ENCODE measurements at regions not wholly inside any gene's neighbourhood (a gene's known extent, or its start where the extent isn't known, plus 50 kb on each side); places are given as distances from the start of the nearest gene placed in this dataset.

GRCh38 chr6:97815301-97815812, 532.3 kb upstream of the MMS22L start:
- TF ChIP-seq, protein P1, sequence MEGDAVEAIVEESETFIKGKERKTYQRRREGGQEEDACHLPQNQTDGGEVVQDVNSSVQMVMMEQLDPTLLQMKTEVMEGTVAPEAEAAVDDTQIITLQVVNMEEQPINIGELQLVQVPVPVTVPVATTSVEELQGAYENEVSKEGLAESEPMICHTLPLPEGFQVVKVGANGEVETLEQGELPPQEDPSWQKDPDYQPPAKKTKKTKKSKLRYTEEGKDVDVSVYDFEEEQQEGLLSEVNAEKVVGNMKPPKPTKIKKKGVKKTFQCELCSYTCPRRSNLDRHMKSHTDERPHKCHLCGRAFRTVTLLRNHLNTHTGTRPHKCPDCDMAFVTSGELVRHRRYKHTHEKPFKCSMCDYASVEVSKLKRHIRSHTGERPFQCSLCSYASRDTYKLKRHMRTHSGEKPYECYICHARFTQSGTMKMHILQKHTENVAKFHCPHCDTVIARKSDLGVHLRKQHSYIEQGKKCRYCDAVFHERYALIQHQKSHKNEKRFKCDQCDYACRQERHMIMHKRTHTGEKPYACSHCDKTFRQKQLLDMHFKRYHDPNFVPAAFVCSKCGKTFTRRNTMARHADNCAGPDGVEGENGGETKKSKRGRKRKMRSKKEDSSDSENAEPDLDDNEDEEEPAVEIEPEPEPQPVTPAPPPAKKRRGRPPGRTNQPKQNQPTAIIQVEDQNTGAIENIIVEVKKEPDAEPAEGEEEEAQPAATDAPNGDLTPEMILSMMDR (IDR thresholded peaks at IDR 0.05; ENCODE audit: control insufficient read depth, insufficient read depth, low read depth, low read length, missing control alignments), result no peak
- DNase-seq (ENCODE audit: low read depth), result no peak
- no peak overlapping the region for H3K4me3 ChIP-seq (ENCODE audit: control insufficient read depth, low read depth, low read length)

DNA sequence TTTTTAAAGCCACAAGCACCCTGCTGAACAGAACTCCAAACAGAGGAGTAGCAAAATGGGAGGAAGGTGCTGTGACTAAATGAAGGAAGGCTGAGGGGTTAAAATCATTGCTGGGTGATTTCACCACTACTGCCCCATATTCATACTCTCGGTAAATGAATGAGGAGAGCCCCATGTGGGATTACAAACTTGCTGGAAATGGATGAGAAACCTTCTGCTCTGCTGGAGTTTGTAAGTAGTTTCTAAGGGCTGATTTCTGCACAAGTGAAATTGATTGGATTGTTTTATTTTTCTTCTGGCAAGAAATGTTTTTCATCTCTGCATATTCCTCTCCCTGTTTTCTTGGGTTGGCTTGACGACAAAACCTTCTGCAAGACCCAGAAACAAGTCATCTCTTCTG, 533.5 kb upstream of the MMS22L start:
- H3K4me3 ChIP-seq (ENCODE audit: control insufficient read depth, low read depth, low read length), result no peak overlapping the region
- no peak for DNase-seq (ENCODE audit: low read depth)
- TF ChIP-seq, protein P1 (IDR thresholded peaks at IDR 0.05; ENCODE audit: control insufficient read depth, insufficient read depth, low read depth, low read length, missing control alignments), result no peak

- H3K4me3 ChIP-seq (ENCODE audit: control insufficient read depth, low read depth, low read length), result no peak overlapping the region
- TF ChIP-seq, protein P1 (IDR thresholded peaks at IDR 0.05; ENCODE audit: control insufficient read depth, insufficient read depth, low read depth, low read length, missing control alignments), result no peak
- no peak for DNase-seq (ENCODE audit: low read depth)
These were observed 536.7 kb upstream of the MMS22L start for GRCh38 chr6:97819710-97820109.

GRCh38 chr6:97820400-97820799, 537.4 kb upstream of the MMS22L start:
- no peak overlapping the region for H3K4me3 ChIP-seq (ENCODE audit: control insufficient read depth, low read depth, low read length)
- TF ChIP-seq, protein P1 (IDR thresholded peaks at IDR 0.05; ENCODE audit: control insufficient read depth, insufficient read depth, low read depth, low read length, missing control alignments), result no peak
- DNase-seq (ENCODE audit: low read depth), result no peak

- DNase-seq (ENCODE audit: low read depth), result no peak
- TF ChIP-seq, protein P1 (IDR thresholded peaks at IDR 0.05; ENCODE audit: control insufficient read depth, insufficient read depth, low read depth, low read length, missing control alignments), result no peak
- H3K4me3 ChIP-seq (ENCODE audit: control insufficient read depth, low read depth, low read length), result no peak overlapping the region
These were observed 539.6 kb upstream of the MMS22L start for GRCh38 chr6:97822632-97823031.

GRCh38 chr6:97841763-97842162, 558.7 kb upstream of the MMS22L start:
- TF ChIP-seq, protein P1 (IDR thresholded peaks at IDR 0.05; ENCODE audit: control insufficient read depth, insufficient read depth, low read depth, low read length, missing control alignments), result no peak
- DNase-seq (ENCODE audit: low read depth), result no peak
- H3K4me3 ChIP-seq (ENCODE audit: control insufficient read depth, low read depth, low read length), result no peak overlapping the region

GRCh38 chr6:97842521-97842920, 559.5 kb upstream of the MMS22L start:
- TF ChIP-seq, protein P1 (IDR thresholded peaks at IDR 0.05; ENCODE audit: control insufficient read depth, insufficient read depth, low read depth, low read length, missing control alignments), result no peak
- DNase-seq (ENCODE audit: low read depth), result no peak
- H3K4me3 ChIP-seq (ENCODE audit: control insufficient read depth, low read depth, low read length), result no peak overlapping the region
